ENCODE measurements at regions not wholly inside any gene's neighbourhood (a gene's known extent, or its start where the extent isn't known, plus 50 kb on each side); places are given as distances from the start of the nearest gene placed in this dataset.

DNA sequence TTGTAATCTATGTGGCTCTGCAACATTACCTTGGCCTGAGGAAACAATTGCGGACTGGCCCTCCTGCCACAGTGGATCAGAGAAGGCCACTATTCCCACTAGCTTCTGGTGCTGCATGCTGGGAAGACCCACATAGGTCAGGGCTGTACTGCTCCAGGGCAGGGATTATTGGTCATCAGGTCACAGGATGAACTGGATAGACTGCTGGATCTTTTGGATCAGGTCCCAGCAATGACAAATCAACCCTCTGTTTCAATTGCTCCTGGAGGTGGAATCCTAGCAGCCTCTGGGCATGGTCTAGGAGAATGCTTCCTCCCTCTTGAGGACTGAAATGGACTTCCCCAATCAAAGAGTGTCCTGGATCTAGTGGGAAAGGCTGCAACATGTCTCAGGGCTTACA is 66.7 kb upstream of the PHF24 start:
- TF ChIP-seq, protein P1, sequence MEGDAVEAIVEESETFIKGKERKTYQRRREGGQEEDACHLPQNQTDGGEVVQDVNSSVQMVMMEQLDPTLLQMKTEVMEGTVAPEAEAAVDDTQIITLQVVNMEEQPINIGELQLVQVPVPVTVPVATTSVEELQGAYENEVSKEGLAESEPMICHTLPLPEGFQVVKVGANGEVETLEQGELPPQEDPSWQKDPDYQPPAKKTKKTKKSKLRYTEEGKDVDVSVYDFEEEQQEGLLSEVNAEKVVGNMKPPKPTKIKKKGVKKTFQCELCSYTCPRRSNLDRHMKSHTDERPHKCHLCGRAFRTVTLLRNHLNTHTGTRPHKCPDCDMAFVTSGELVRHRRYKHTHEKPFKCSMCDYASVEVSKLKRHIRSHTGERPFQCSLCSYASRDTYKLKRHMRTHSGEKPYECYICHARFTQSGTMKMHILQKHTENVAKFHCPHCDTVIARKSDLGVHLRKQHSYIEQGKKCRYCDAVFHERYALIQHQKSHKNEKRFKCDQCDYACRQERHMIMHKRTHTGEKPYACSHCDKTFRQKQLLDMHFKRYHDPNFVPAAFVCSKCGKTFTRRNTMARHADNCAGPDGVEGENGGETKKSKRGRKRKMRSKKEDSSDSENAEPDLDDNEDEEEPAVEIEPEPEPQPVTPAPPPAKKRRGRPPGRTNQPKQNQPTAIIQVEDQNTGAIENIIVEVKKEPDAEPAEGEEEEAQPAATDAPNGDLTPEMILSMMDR (IDR thresholded peaks at IDR 0.05) = no peak
- Histone ChIP-seq H3K27ac (no peak overlapping the region), H3K27me3 (peaks cover 0 to 4% (median 0%) of the 10 kb centered on the region in 4 donors), H3K36me3 (no peaks in the 10 kb centered on the region), H3K9me3 (no peaks in the 10 kb centered on the region), H3K4me1 (no peaks in the 10 kb centered on the region), H3K4me3 (no peak overlapping the region)
- 84 to 87% methylated on average over 1 of the region's 1 CpG for WGBS, 2 donors
- FAIRE-seq (no peak), DNase-seq (no peak), ATAC-seq (no peak)
- intact Hi-C loops (cut with DNase I) = loop anchor here in 1 of 3 donors (5.0 to 10.0 kb wide), 2 partner anchors 91 to 583 kb away; no protein-coding TSS in a partner anchor

DNA sequence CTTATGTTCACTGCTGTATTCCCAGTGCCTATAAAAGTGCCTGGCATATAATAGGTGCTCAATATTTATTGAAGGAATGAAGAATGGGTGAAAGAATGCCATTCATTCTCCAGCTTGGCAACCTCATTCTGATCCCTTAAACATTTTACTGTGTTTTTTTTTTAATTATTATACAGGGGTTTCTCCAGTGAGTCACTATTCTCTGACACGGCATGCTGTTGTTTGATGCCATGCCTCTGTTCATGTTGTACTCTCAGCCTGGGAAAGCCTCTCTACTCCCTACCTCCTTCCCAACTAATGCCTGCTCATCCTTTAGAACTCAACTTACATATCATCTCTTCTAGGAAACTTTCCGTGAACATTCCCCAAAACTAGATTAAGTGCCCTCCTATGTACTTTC is 70.2 kb upstream of the PHF24 start:
- 33 to 35% methylated on average over 2 of the region's 2 CpGs for WGBS, 2 donors
- Histone ChIP-seq H3K4me3 (no peak overlapping the region), H3K4me1 (no peaks in the 10 kb centered on the region), H3K9me3 (no peaks in the 10 kb centered on the region), H3K27me3 (no peaks in the 10 kb centered on the region), H3K36me3 (no peaks in the 10 kb centered on the region), H3K27ac (no peak overlapping the region)
- intact Hi-C loops (cut with DNase I) = no loop called here
- no peak for ATAC-seq
- no peak for FAIRE-seq
- TF ChIP-seq, protein P1 (IDR thresholded peaks at IDR 0.05) = no peak
- no peak for DNase-seq

DNA sequence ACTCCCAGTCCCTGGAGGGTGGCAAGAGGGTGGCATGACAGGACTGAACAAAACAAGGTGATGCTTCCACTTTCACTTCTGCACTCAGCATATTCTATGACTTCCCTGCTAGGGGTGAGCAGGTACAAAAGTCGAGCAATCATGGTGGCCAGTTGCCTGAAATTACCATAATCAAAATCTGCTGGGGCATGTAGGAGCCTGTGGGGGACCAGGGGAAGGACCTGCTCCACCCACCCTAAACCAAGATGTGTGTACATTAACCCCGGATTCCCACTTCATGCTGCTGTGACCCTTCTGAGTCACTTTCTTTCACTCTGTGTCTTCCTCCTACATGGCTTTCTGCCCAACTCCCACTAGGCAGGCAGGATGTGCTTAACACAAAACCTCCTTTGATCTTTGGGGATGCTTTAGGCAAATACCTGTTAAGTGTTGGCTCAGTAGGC is 73.3 kb upstream of the PHF24 start:
- Histone ChIP-seq H3K27ac (no peak overlapping the region), H3K4me3 (no peak overlapping the region), H3K27me3 (no peaks in the 10 kb centered on the region), H3K4me1 (no peaks in the 10 kb centered on the region), H3K9me3 (no peaks in the 10 kb centered on the region), H3K36me3 (no peaks in the 10 kb centered on the region)
- WGBS, 2 donors = 38 to 58% methylated on average over 2 of the region's 2 CpGs
- TF ChIP-seq, protein P1 (IDR thresholded peaks at IDR 0.05) = no peak
- DNase-seq (no peak), ATAC-seq (no peak), FAIRE-seq (no peak)
- intact Hi-C loops (cut with DNase I) = no loop called here

DNA sequence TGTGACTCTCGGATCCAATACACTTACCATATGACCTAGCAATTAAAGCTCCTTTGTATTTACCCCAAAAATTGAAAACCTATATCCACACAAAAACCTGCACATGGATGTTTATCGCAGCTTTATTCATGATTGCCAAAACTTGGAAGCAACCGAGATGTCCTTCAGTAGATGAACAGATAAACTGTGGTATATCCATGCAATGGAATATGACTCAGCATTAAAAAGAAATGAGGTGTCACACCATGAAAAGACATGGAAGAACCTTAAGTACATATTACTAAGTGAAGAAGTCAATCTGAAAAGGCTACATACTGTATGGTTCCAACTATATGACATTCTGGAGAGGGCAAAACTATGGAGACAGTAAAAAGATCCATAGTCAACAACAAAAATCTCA is 82.0 kb upstream of the PHF24 start:
- ATAC-seq (no peak), FAIRE-seq (no peak), DNase-seq (no peak)
- no peak overlapping the region for H3K4me3 ChIP-seq
- H3K36me3 ChIP-seq = no peaks in the 10 kb centered on the region
- TF ChIP-seq, protein P1 (IDR thresholded peaks at IDR 0.05) = no peak
- H3K27ac ChIP-seq = no peak overlapping the region
- intact Hi-C loops (cut with DNase I) = no loop called here
- H3K4me1 ChIP-seq = no peaks in the 10 kb centered on the region
- H3K9me3 ChIP-seq = no peaks in the 10 kb centered on the region
- H3K27me3 ChIP-seq = no peaks in the 10 kb centered on the region
- 75 to 86% methylated on average over 3 of the region's 3 CpGs for WGBS, 2 donors

DNA sequence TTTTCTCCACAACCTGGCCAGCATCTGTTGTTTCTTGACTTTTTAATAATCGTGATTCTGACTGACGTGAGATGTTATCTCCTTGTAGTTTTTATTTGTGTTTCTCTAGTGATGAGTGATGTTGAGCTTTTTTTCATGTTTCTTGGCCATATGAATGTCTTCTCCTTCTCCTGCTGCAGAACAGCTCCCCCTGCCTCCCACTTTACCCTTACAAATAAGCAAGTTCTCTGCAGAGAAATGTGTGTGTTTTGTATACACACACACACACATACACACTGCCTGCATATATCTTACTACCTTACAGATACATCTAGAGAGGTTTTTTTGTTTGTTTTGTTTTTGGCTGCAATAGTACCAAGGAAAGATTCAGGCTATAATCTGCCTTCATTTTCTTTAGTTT is 88.7 kb upstream of the PHF24 start:
- no peak overlapping the region for H3K4me3 ChIP-seq
- ATAC-seq (no peak), DNase-seq (no peak), FAIRE-seq (no peak)
- TF ChIP-seq, protein P1 (IDR thresholded peaks at IDR 0.05) = no peak
- intact Hi-C loops (cut with DNase I) = no loop called here
- 21 to 28% methylated on average over 2 of the region's 2 CpGs for WGBS, 2 donors
- H3K27me3 ChIP-seq = no peaks in the 10 kb centered on the region
- no peak overlapping the region for H3K27ac ChIP-seq
- no peaks in the 10 kb centered on the region for H3K36me3 ChIP-seq
- no peaks in the 10 kb centered on the region for H3K9me3 ChIP-seq
- no peaks in the 10 kb centered on the region for H3K4me1 ChIP-seq

Measured in pancreas (tissue), 10 donors.